WTC11 (cell line): ENCODE measurements at regions not wholly inside any gene's neighbourhood (a gene's known extent, or its start where the extent isn't known, plus 50 kb on each side); places are given as distances from the start of the nearest gene placed in this dataset.

Experiments
- ATAC-seq: fragments of 200-7000 bp; cut with Tn5 transposase; 2 replicates; pipeline ENCODE4 v1.10.0; 2021; ENCODE audit warnings: mild to moderate bottlenecking, moderate library complexity
- CTCF ChIA-PET: fragments of 300-600 bp; sonication (Branson Sonifier 250); formaldehyde crosslinking; loops from one replicate; lab custom pipeline; 2021; ENCODE audit warnings: antibody characterized with exemption; lab: Charles Lee
- POLR2A ChIA-PET: fragments of 350-600 bp; sonication (Branson Sonifier 250); formaldehyde crosslinking; loops from one replicate; lab custom pipeline; 2021; ENCODE audit warnings: antibody characterized with exemption; lab: Charles Lee
- DNase-seq: peaks from one replicate; pipeline ENCODE4 v3.0.0; 2021; ENCODE audit warnings: low spot score
- H3K27ac Mint-ChIP-seq: 2 replicates; pipeline ENCODE4 v1.8.0; 2021; ENCODE audit warnings: mixed read lengths
- H3K27me3 Mint-ChIP-seq: 2 replicates; pipeline ENCODE4 v1.8.0; 2021; ENCODE audit warnings: low read depth, mild to moderate bottlenecking, moderate library complexity, mixed read lengths
- H3K36me3 Mint-ChIP-seq: 2 replicates; pipeline ENCODE4 v1.8.0; 2021; ENCODE audit warnings: mixed read lengths
- H3K4me1 Mint-ChIP-seq: 2 replicates; pipeline ENCODE4 v1.8.0; 2022; ENCODE audit warnings: mixed read lengths
- H3K4me3 Mint-ChIP-seq: 2 replicates; pipeline ENCODE4 v1.8.0; 2021; ENCODE audit warnings: mild to moderate bottlenecking, moderate library complexity, mixed read lengths
- H3K9me3 Mint-ChIP-seq: 2 replicates; pipeline ENCODE4 v1.8.0; 2021; ENCODE audit warnings: mixed read lengths
- CTCF ChIP-seq: fragments of 200-600 bp; IDR thresholded peaks from 2 replicates; pipeline ENCODE4 v1.8.0; 2022; ENCODE audit warnings: antibody characterized with exemption
- FOXJ3 ChIP-seq: sonication (generic); formaldehyde crosslinking; IDR thresholded peaks from 2 replicates; pipeline ENCODE4 v1.9.0; 2021; ENCODE audit warnings: missing genetic modification reagents, mild to moderate bottlenecking, borderline replicate concordance
- FOXP1 ChIP-seq: sonication (generic); formaldehyde crosslinking; IDR thresholded peaks from 2 replicates; pipeline ENCODE4 v1.8.0; 2022; ENCODE audit warnings: missing genetic modification reagents, mild to moderate bottlenecking, moderate library complexity, borderline replicate concordance
- FOXP4 ChIP-seq: sonication (generic); formaldehyde crosslinking; IDR thresholded peaks from 2 replicates; pipeline ENCODE4 v1.8.0; 2022; ENCODE audit warnings: mild to moderate bottlenecking, missing genetic modification reagents
- JUN ChIP-seq: sonication (generic); formaldehyde crosslinking; IDR thresholded peaks from 2 replicates; pipeline ENCODE4 v1.8.0; 2023; ENCODE audit warnings: mild to moderate bottlenecking, missing genetic modification reagents
- MLX ChIP-seq: sonication (generic); formaldehyde crosslinking; IDR thresholded peaks from 2 replicates; pipeline ENCODE4 v1.8.1; 2023; ENCODE audit warnings: mild to moderate bottlenecking, missing genetic modification reagents, moderate library complexity
- RORB ChIP-seq: fragments of 250-450 bp; sonication (Bioruptor Pico); IDR thresholded peaks from 2 replicates; pipeline ENCODE4 v1.9.0; 2021; ENCODE audit warnings: mild to moderate bottlenecking
- SOX15 ChIP-seq: fragments of 250-450 bp; sonication (Bioruptor Pico); IDR thresholded peaks from 2 replicates; pipeline ENCODE4 v1.9.0; 2021; ENCODE audit warnings: mild to moderate bottlenecking
- SP1 ChIP-seq: sonication (generic); formaldehyde crosslinking; conservative IDR thresholded peaks from 2 replicates; pipeline ENCODE4 v1.8.1; 2022; ENCODE audit warnings: missing genetic modification reagents
- TCF7 ChIP-seq: sonication (generic); formaldehyde crosslinking; IDR thresholded peaks from 2 replicates; pipeline ENCODE4 v1.8.0; 2022; ENCODE audit warnings: mild to moderate bottlenecking, low read depth, missing genetic modification reagents, moderate library complexity
- ZNF138 ChIP-seq: sonication (generic); formaldehyde crosslinking; conservative IDR thresholded peaks from 2 replicates; pipeline ENCODE4 v1.8.1; 2022; ENCODE audit warnings: mild to moderate bottlenecking, moderate library complexity, missing genetic modification reagents
- ZNF281 ChIP-seq: sonication (generic); formaldehyde crosslinking; IDR thresholded peaks from 2 replicates; pipeline ENCODE4 v1.8.0; 2023; ENCODE audit warnings: mild to moderate bottlenecking, missing genetic modification reagents
- ZNF317 ChIP-seq: sonication (generic); formaldehyde crosslinking; IDR thresholded peaks from 2 replicates; pipeline ENCODE4 v1.8.1; 2023; ENCODE audit warnings: low read depth, mild to moderate bottlenecking, moderate library complexity, missing genetic modification reagents, borderline replicate concordance
- ZNF423 ChIP-seq: fragments of 250-450 bp; sonication (Bioruptor Pico); IDR thresholded peaks from 2 replicates; pipeline ENCODE4 v2.1.2; 2022; ENCODE audit warnings: mild to moderate bottlenecking, moderate library complexity
- ZNF512 ChIP-seq: sonication (generic); formaldehyde crosslinking; IDR thresholded peaks from 2 replicates; pipeline ENCODE4 v1.8.1; 2022; ENCODE audit warnings: missing genetic modification reagents, borderline replicate concordance
- ZNF532 ChIP-seq: fragments of 250-450 bp; sonication (Bioruptor Pico); IDR thresholded peaks from 2 replicates; pipeline ENCODE4 v1.9.0; 2021; ENCODE audit warnings: mild to moderate bottlenecking, borderline replicate concordance

- TF ChIP-seq ZNF532 (CRISPR knock-in tag) (no peak), ZNF423 (CRISPR knock-in tag) (peak; percentile 84), FOXP1 (CRISPR knock-in tag) (no peak), TCF7 (CRISPR knock-in tag) (no peak), CTCF (no peak), SOX15 (no peak), FOXJ3 (no peak), FOXP4 (no peak; the same call in 1 of the 2 replicates), MLX (CRISPR knock-in tag) (no peak)
These were observed 126.0 kb upstream of the CIBAR2 start (continued) for GRCh38 chr16:85238233-85238647.

- POLR2A ChIA-PET: no interaction called here
- Mint-ChIP-seq H3K27me3 (no peaks in the 10 kb centered on the region), H3K36me3 (no peaks in the 10 kb centered on the region), H3K4me1 (peaks cover 52% of the 10 kb centered on the region), H3K4me3 (no peak overlapping the region), H3K9me3 (no peaks in the 10 kb centered on the region), H3K27ac (no peak overlapping the region)
- no peak for DNase-seq
- 0 out of 2 replicates have a peak, but pooled peaks have one; percentile 18 for TF ChIP-seq FOXP1 (CRISPR knock-in tag)
- no peak for TF ChIP-seq RORB (CRISPR knock-in tag)
- CTCF ChIA-PET: interaction anchor here (0.8 to 4.9 kb wide), 8 partner anchors 10 to 177 kb away, joined by 3 to 37 read pairs (median 3); partner anchors contain the start of gene CIBAR2
- ATAC-seq: no peak
These were observed 127.0 kb upstream of the CIBAR2 start for GRCh38 chr16:85239239-85239638.

- ChIA-PET POLR2A (no interaction called here), CTCF (interaction anchor here (0.8 to 4.9 kb wide), 5 partner anchors 13 to 176 kb away, joined by 3 to 37 read pairs (median 3); partner anchors contain the start of gene CIBAR2)
- no peak overlapping the region for H3K4me3 Mint-ChIP-seq
- H3K36me3 Mint-ChIP-seq: no peaks in the 10 kb centered on the region
- DNase-seq: no peak
- no peaks in the 10 kb centered on the region for H3K27me3 Mint-ChIP-seq
- TF ChIP-seq JUN (CRISPR knock-in tag) (no peak), ZNF317 (no peak), SP1 (no peak), ZNF138 (no peak), ZNF281 (CRISPR knock-in tag) (no peak), ZNF512 (CRISPR knock-in tag) (no peak)
- 0 out of 2 replicates have a peak overlapping the region, but pooled peaks have one; percentile 60 for H3K27ac Mint-ChIP-seq
- ATAC-seq: no peak
- H3K9me3 Mint-ChIP-seq: no peaks in the 10 kb centered on the region
- H3K4me1 Mint-ChIP-seq: peaks cover 49% of the 10 kb centered on the region
These were observed 127.6 kb upstream of the CIBAR2 start for GRCh38 chr16:85239871-85240270.
